ENCODE measurements at regions not wholly inside any gene's neighbourhood (a gene's known extent, or its start where the extent isn't known, plus 50 kb on each side); places are given as distances from the start of the nearest gene placed in this dataset.

DNA sequence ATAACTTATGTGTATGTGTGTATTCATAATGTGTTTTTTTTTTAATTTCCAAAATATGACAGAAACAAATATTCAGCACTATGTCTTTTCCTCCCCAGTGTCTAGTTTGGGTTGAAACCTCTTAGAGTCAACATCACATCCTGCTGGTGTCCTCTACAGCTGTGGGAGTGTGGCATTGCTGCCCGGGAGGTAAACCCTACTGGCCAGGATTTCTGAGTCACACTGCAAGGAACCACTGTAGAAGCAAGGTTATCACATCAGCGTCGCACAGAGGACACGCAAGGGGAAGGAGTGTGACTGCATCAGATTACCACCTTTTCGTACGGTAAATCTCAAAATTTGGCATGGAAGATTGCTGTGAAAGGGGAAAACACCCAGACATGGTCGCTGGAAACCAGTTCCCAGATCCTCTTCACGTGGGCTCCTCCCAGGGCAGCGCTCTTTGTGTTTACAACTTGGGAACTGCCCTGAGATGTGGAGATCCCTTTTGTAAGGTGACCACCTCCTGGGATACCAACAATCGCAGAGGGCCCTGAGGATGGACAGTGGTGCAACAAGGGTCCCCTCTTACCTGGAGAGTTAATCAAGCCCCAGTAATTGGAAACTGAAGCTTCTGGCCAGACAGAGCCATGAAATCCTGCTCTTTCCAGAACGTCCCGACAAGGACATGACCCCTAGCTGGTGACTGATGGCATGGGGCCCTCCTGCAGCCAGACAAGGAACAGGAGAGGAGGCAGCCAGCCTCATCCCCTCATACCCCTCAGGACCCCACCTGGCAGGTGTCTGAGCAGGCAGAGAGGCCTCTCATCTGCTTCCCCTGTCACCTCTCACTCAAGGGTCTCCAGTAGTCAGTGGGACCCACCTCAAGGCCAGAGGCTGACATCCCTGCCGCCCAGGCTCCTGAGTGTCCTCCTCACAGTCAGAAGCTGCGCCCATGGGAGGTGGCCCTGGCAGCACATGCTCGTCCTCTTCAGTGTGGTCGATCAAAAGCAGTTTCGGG lies 194.7 kb downstream of the MED10 start:
- intact Hi-C loops (cut with DNase I) = no loop called here
- DNase-seq (ENCODE audit: missing footprints) = no peak

GRCh38 chr5:6182271-6182815 lies 196.0 kb downstream of the MED10 start:
- DNase-seq (ENCODE audit: missing footprints) (no peak), ATAC-seq (no peak)
- intact Hi-C loops (cut with DNase I) = no loop called here

More for the DNA sequence above, 194.7 kb downstream of the MED10 start:
- no peak for ATAC-seq

GRCh38 chr5:6181871-6182270 lies 196.5 kb downstream of the MED10 start:
- intact Hi-C loops (cut with DNase I) = no loop called here
- DNase-seq (ENCODE audit: missing footprints) (no peak), ATAC-seq (no peak)

GRCh38 chr5:6181147-6181729 lies 197.1 kb downstream of the MED10 start:
- no peak for ATAC-seq
- no peak for DNase-seq (ENCODE audit: missing footprints)
- intact Hi-C loops (cut with DNase I) = no loop called here

DNA sequence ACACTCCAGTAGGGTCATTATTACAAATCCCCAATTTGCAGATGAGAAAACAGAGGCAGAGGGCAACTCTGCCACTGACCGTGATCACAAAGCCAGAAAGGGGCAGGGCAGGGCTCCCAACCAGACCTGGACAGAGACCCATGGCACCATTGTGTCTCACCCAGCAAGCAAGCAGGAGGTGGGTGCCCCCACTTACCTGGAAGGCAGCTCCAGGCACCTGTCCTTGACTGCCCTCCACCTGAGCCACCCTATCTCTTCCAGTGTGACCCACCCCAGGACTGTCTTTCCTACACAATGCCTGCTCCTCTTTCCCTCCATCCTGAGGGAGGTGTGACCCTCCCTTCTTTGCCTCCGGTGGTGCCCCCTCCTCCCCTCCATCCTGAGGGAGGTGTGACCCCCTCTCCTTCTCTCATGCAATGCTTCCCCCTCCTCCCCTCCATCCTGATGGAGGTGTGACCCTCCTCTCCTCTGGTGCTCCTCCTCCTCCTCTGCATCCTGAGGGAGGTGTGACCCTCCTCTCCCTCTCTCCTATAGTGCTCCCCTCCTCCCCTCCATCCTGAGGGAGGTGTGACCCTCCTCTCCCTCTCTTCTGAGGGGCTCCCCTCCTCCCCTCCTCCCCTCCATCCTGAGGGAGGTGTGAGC lies 198.0 kb downstream of the MED10 start:
- intact Hi-C loops (cut with DNase I) = no loop called here
- ATAC-seq = no peak
- DNase-seq (ENCODE audit: missing footprints) = no peak

- DNase-seq (ENCODE audit: missing footprints) (no peak), ATAC-seq (no peak)
- intact Hi-C loops (cut with DNase I) = no loop called here
These were observed 199.4 kb downstream of the MED10 start for GRCh38 chr5:6178846-6179532.

DNA sequence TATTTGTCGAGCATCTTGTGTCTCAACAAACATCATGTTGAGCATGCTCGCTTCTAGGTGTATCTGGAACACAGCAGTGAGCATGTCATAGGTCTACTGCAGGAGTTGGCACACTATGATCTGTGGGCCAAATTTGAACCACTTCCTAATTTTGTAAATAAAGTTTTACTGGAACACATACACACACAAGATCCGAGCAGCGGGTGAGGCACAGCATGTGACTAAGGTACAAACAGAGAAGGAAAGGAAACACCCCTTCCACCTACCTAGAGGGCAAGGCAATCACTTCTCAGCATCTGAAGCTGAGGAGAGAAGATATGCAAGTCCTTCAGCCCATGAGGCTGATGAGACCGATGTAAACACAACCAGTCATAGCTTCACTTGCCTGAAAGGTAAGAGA lies 200.4 kb downstream of the MED10 start:
- DNase-seq (ENCODE audit: missing footprints) (no peak), ATAC-seq (no peak)
- intact Hi-C loops (cut with DNase I) = no loop called here

DNA sequence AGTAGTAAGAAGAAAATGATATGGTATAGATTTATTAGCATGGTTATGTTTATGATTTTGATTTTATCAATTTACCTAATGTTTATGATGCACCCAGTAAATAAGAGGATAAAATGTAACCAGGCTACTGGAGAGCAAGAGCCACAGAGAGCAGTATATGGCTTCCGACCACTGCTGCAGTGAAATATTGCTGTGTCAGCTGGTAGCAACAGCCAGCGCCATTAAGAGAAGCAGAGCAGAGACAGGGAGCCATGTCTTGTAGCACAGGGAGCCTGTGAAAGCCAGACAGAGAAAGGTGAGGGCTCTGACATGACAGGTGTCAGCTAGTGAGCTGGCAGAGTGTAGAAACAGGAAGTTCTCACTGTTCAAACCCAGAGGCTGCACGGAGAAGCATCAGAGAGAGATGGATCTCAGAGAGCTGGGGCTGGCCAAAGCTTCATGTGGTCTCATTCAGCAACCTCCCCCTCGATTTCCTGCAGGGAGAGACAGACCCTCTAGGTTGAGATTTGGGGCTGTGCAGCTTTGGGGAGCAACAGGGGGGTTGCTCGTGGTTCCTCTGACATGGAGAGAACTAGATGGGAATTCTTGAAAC lies 202.1 kb downstream of the MED10 start:
- DNase-seq (ENCODE audit: missing footprints) = no peak
- intact Hi-C loops (cut with DNase I) = no loop called here
- no peak for ATAC-seq

DNA sequence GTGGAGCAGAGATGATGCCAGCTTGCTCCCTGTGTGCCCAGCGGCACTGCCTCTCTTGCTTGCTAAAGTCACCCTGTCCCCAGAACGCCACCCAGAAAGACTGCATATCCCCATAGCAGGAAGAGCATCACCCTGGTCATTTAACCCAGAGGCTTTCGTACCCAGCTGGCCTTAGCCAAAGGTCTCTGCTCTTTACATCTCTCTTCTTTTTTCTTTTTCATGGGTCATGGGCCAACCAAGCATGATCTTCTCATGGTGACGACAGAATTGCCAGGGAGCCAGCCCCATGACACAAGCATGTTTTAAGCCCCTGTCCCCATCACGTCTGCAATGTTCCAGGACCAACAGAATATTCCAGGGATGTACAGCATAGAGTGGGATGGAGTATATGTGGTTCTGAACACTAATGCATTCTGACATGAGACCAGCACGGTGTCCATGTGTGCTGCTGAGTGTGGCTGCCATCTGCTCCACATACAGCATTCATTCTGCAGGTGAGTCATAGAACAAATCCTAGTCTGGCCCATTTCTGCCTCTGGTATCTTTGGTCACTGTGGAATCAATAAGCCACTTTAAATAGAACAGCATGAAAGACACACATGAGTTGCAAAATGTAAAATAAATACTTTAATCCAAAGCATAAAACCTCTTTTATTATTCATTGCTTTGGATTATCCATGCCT lies 203.0 kb downstream of the MED10 start:
- ATAC-seq (no peak), DNase-seq (ENCODE audit: missing footprints) (no peak)
- intact Hi-C loops (cut with DNase I) = no loop called here

- no peak for DNase-seq (ENCODE audit: missing footprints)
- ATAC-seq = no peak
- intact Hi-C loops (cut with DNase I) = no loop called here
These were observed 208.7 kb downstream of the MED10 start for GRCh38 chr5:6169660-6170059.

DNA sequence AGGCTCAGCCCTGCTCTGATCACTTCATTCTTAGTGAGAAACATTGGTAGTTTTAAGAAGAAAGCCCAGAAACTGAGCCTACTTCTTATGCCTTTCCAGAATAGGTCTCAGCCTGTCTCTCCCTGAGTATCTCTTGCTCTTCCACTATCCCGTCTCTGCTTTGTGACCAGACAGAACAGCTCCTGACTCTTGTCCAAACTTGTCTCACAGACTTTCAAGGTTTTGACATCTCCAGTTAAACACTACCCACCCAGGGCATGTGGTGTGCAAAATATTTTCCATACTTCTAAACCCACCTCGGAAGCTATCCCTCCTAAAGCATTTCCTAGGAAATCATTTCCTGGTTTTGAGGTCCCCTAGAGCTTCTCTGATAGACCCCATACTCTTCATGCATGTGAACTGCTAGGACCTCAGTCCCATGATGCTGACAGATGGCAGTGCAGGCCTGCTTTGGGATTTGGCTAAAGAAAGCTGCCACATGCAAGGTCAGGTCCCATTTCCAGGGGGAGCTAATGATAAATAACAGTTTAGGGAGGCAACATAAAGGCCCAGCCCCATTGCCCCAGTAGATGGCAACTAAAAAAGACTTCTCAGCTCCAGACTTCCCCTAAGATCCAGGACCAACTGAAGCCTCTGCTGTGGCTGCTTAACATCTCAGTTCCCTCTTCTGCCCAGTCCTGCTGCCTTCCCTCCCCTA lies 211.5 kb downstream of the MED10 start:
- DNase-seq (ENCODE audit: missing footprints) = no peak
- intact Hi-C loops (cut with DNase I) = no loop called here
- ATAC-seq = no peak

DNA sequence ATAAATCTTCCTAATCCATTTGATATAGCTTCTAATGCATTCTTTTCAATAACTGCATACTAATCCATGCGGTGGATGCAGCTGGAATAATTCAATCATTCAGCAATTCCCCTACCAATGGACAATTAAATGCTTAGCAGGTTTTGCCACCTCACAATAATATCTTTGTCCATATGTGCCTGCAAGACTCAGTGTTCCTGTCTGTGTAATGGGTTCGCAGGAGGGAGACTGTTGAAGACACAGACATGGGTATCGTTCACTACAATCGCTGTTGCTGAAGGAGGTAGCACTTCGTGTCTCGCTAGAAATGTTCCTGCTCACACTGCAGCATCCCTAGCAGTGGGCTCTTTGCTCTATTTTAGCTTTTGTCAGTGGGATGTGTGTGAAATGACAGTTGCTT lies 214.4 kb downstream of the MED10 start:
- intact Hi-C loops (cut with DNase I) = no loop called here
- ATAC-seq = no peak
- no peak for DNase-seq (ENCODE audit: missing footprints)

- DNase-seq (ENCODE audit: missing footprints) = no peak
- intact Hi-C loops (cut with DNase I) = no loop called here
- ATAC-seq = no peak
These were observed 216.2 kb downstream of the MED10 start for GRCh38 chr5:6162175-6162574.

DNA sequence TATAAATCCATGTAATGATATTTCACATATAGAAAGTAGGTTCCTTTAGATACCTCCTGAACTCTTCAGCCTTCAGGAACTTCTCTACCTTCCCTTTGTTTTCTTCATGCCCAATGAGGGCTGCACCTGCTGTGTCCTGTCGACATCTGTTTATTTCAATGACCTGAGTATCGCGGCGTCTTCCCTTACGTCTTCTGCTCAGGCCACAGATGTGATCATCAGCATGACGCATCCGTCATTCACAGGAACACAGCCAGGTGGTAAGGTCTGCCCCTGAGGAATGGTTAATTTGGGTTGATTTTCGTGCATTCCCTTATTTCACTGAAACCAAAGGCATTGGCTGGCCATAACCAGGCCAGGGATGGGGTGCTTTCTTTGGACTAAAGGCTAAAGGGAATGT lies 217.1 kb downstream of the MED10 start:
- ATAC-seq (no peak), DNase-seq (ENCODE audit: missing footprints) (no peak)
- intact Hi-C loops (cut with DNase I) = no loop called here

DNA sequence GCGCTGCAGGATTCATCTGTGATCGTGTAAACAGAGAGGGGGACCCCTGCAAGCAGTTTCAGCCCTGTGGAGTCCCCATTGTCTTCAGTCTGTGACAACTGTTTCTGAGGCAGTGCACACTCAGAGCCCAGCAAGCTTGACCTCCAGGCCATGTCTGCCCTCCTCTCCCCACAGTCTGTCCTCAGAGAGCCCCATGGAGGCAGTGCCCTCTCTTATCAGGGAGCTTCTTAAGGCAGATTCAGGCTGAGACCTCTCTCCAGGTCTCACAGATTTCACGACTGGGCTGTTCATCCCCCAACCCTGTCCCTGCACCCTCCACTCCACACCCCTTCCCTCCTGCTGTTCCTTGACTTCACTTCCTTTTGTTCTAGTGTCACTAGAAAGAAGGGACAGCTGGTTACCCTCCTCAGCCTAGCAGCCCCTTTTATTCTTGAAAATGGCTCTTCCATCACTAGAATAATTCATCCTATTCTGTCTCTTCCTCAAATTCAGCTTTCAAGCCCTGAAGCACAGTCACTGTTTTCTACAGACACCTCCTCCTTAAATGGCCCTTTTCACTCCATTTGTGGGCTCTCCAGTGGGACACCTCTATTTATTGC lies 218.4 kb downstream of the MED10 start:
- intact Hi-C loops (cut with DNase I) = no loop called here
- ATAC-seq (no peak), DNase-seq (ENCODE audit: missing footprints) (no peak)

GRCh38 chr5:6158974-6159831 lies 219.1 kb downstream of the MED10 start:
- no peak for ATAC-seq

More at GRCh38 chr5:6158974-6159831, 219.1 kb downstream of the MED10 start:
- intact Hi-C loops (cut with DNase I) = no loop called here
- DNase-seq (ENCODE audit: missing footprints) = no peak

Data from Right ventricle myocardium inferior (tissue), 1 donor.